Erythroblast (primary cell): ENCODE measurements at regions not wholly inside any gene's neighbourhood (a gene's known extent, or its start where the extent isn't known, plus 50 kb on each side); places are given as distances from the start of the nearest gene placed in this dataset.

Experiments used
- GATA1 ChIP-seq: IDR thresholded peaks from 2 replicates; pipeline ENCODE4 v1.6.1; 2011; ENCODE audit warnings: low read depth, mild to moderate bottlenecking, control low read depth, low read length, moderate library complexity
- POLR2A ChIP-seq: IDR thresholded peaks from 2 replicates; pipeline ENCODE4 v1.6.1; 2011; ENCODE audit warnings: mild to moderate bottlenecking, low read length

GRCh38 chr4:117916728-117917127, 117.6 kb upstream of the NDST3 start:
- TF ChIP-seq POLR2A (no peak), GATA1 (no peak)
